HepG2 (cell line): ENCODE measurements at regions not wholly inside any gene's neighbourhood (a gene's known extent, or its start where the extent isn't known, plus 50 kb on each side); places are given as distances from the start of the nearest gene placed in this dataset.

ENCODE experiments used
- ASH2L ChIP-seq: fragments of 300-600, 200-600 bp; sonication (generic); IDR thresholded peaks from 2 replicates; pipeline ENCODE4 v1.7.0; 2017; ENCODE audit warnings: low read depth, mild to moderate bottlenecking, moderate library complexity, mixed read lengths, low read length; ENCODE audit not compliant: insufficient read length
- ATF7 ChIP-seq, 2 experiments: fragments of 450-650 bp in 1 of 2; sonication (generic) in 1 of 2; formaldehyde crosslinking in 1 of 2; IDR thresholded peaks; 2 replicates each; pipeline versions ENCODE4 v1.4.0 to v1.6.1; 2016 to 2020; ENCODE audit warnings: antibody characterized with exemption in 1 of 2, mild to moderate bottlenecking in 1 of 2, missing genetic modification reagents in 1 of 2
- ATF7-NPFF ChIP-seq: sonication (generic); formaldehyde crosslinking; IDR thresholded peaks from 2 replicates; pipeline ENCODE4 v1.8.1; 2023; ENCODE audit warnings: mild to moderate bottlenecking, low read depth, missing genetic modification reagents, moderate library complexity
- CEBPB ChIP-seq: IDR thresholded peaks from 2 replicates; pipeline ENCODE4 v1.6.1; 2011; ENCODE audit warnings: low read depth, low read length, improper control_type of control experiment, borderline replicate concordance
- CENPX ChIP-seq: sonication (generic); formaldehyde crosslinking; IDR thresholded peaks from 2 replicates; pipeline ENCODE4 v1.9.0; 2021; ENCODE audit warnings: mild to moderate bottlenecking, missing genetic modification reagents, moderate library complexity
- ETV6 ChIP-seq: sonication (generic); formaldehyde crosslinking; conservative IDR thresholded peaks from 2 replicates; pipeline ENCODE4 v1.4.0; 2020; ENCODE audit warnings: missing genetic modification reagents
- HMG20B ChIP-seq: conservative IDR thresholded peaks from 2 replicates; pipeline ENCODE4 v1.6.1; 2016; ENCODE audit warnings: missing genetic modification reagents, missing compliant biosample characterization
- MBNL3 ChIP-seq: fragments of 250-450 bp; sonication (Bioruptor Pico); conservative IDR thresholded peaks from 2 replicates; pipeline ENCODE4 v1.8.0; 2022; ENCODE audit warnings: mild to moderate bottlenecking, inconsistent platforms
- NPAS2 ChIP-seq: sonication (generic); formaldehyde crosslinking; IDR thresholded peaks from 2 replicates; pipeline ENCODE4 v1.8.0; 2022; ENCODE audit warnings: mild to moderate bottlenecking, missing genetic modification reagents, borderline replicate concordance
- RNF2 ChIP-seq: fragments of 450-650 bp; conservative IDR thresholded peaks from 2 replicates; pipeline ENCODE4 v1.6.1; 2016; ENCODE audit warnings: low read depth
- SKI ChIP-seq: fragments of 450-650 bp; IDR thresholded peaks from one replicate; pipeline ENCODE4 v1.6.1; 2018; ENCODE audit warnings: mild to moderate bottlenecking; ENCODE audit not compliant: partially characterized antibody
- TBL1XR1 ChIP-seq: fragments of 150-350 bp; IDR thresholded peaks from 2 replicates; pipeline ENCODE4 v1.6.1; 2014; ENCODE audit warnings: borderline replicate concordance, low read length; ENCODE audit not compliant: partially characterized antibody
- ZBTB7A ChIP-seq: sonication (generic); formaldehyde crosslinking; IDR thresholded peaks from 2 replicates; pipeline ENCODE4 v1.8.0; 2022; ENCODE audit warnings: mild to moderate bottlenecking, missing genetic modification reagents
- ZFP36L2 ChIP-seq: sonication (generic); formaldehyde crosslinking; IDR thresholded peaks from 2 replicates; pipeline ENCODE4 v1.4.0; 2020; ENCODE audit warnings: missing genetic modification reagents
- ZNF660 ChIP-seq: sonication (generic); formaldehyde crosslinking; IDR thresholded peaks from 2 replicates; pipeline ENCODE4 v1.5.1; 2020; ENCODE audit warnings: mild to moderate bottlenecking, low read depth, missing genetic modification reagents, borderline replicate concordance
- ZNF768 ChIP-seq: sonication (generic); formaldehyde crosslinking; IDR thresholded peaks from 2 replicates; pipeline ENCODE4 v1.4.0; 2020; ENCODE audit warnings: missing genetic modification reagents
- ZNF775 ChIP-seq: sonication (generic); formaldehyde crosslinking; IDR thresholded peaks from 2 replicates; pipeline ENCODE4 v1.4.0; 2020; ENCODE audit warnings: missing genetic modification reagents, mild to moderate bottlenecking, moderate library complexity, borderline replicate concordance
- ZNF788 ChIP-seq: sonication (generic); formaldehyde crosslinking; IDR thresholded peaks from 2 replicates; pipeline ENCODE4 v1.5.0; 2020; ENCODE audit warnings: mild to moderate bottlenecking, missing genetic modification reagents, borderline replicate concordance
- ZNF879 ChIP-seq: sonication (generic); formaldehyde crosslinking; IDR thresholded peaks from 2 replicates; pipeline ENCODE4 v1.8.1; 2023; ENCODE audit warnings: missing genetic modification reagents
- TF ChIP-seq, protein P1 (sequence below): sonication (generic); formaldehyde crosslinking; IDR thresholded peaks from 2 replicates; pipeline ENCODE4 v1.8.0; 2022; ENCODE audit warnings: mild to moderate bottlenecking, missing genetic modification reagents, borderline replicate concordance
- TF ChIP-seq, protein P2 (sequence below): sonication (generic); formaldehyde crosslinking; IDR thresholded peaks from 2 replicates; pipeline ENCODE4 v1.9.0; 2021; ENCODE audit warnings: missing genetic modification reagents, mild to moderate bottlenecking, borderline replicate concordance
- TF ChIP-seq, protein P3 (sequence below): sonication (generic); formaldehyde crosslinking; IDR thresholded peaks from 2 replicates; pipeline ENCODE4 v1.8.1; 2022; ENCODE audit warnings: mild to moderate bottlenecking, missing genetic modification reagents
- TF ChIP-seq, protein P4 (sequence below): IDR thresholded peaks from 2 replicates; pipeline ENCODE4 v1.6.1; 2018; ENCODE audit warnings: missing genetic modification reagents, mild to moderate bottlenecking, missing compliant biosample characterization
- TF ChIP-seq, protein P5 (sequence below): sonication (generic); formaldehyde crosslinking; conservative IDR thresholded peaks from 2 replicates; pipeline ENCODE4 v1.8.1; 2023; ENCODE audit warnings: missing genetic modification reagents

DNA sequence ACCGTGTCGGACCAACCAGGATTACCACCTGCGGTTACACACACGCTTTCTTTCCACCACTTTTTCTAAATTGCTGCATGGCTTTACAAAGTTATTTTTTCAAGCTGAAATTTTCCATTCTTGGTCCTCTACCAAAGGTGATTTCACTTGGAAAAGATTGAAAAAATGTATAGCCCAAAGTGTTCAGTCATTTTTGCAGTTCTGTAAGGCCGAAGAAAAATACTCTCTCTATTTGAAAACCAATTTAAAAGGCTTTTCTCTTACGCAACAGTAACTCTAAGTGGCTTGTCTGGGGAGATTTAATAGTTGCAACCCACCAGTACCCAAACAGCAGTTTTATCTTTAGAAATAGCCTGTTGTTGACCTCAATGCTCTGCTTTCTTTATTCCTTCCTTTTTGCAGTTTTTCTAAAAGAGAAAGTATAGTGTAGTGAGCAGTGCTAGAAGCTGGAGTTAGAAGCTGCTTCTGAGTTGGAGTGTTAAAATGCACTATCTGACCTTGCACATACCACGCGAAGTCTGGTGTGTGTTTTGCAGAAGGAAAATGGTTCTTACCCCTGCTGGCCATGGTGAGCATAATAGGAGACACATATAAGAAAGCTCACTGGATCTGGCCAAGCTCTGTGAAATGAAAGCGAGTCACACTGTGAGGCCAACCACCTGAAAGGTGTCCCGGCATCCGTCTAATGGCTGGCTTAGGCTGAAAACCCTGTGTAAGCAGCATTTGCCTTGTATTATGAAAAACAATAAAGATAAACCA lies 201.0 kb upstream of the ADRA1D start (continued):
- TF ChIP-seq ATF7 (IDR thresholded peaks at IDR 0.05) (no peak), ATF7 (CRISPR knock-in tag; IDR thresholded peaks at IDR 0.05) (no peak), ETV6 (no peak), NPAS2 (CRISPR knock-in tag) (no peak), ZNF879 (CRISPR knock-in tag) (no peak), RNF2 (no peak), ZBTB7A (CRISPR knock-in tag) (no peak), HMG20B (no peak), ATF7-NPFF (CRISPR knock-in tag) (no peak), SKI (no peak), ASH2L (no peak), CENPX (CRISPR knock-in tag) (no peak), ZNF660 (no peak), MBNL3 (CRISPR knock-in tag) (no peak), ZNF768 (no peak), ZFP36L2 (CRISPR knock-in tag) (no peak), ZNF775 (CRISPR knock-in tag) (no peak), CEBPB (peak; percentile 72), ZNF788 (CRISPR knock-in tag) (no peak), TBL1XR1 (no peak)
- TF ChIP-seq, protein P1, sequence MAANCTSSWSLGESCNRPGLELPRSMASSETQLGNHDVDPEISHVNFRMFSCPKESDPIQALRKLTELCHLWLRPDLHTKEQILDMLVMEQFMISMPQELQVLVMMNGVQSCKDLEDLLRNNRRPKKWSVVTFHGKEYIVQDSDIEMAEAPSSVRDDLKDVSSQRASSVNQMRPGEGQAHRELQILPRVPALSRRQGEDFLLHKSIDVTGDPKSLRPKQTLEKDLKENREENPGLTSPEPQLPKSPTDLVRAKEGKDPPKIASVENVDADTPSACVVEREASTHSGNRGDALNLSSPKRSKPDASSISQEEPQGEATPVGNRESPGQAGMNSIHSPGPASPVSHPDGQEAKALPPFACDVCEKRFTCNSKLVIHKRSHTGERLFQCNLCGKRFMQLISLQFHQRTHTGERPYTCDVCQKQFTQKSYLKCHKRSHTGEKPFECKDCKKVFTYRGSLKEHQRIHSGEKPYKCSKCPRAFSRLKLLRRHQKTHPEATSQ (CRISPR knock-in tag), result 0 out of 2 replicates have a peak, but pooled peaks have one; percentile 25
- TF ChIP-seq, protein P2, sequence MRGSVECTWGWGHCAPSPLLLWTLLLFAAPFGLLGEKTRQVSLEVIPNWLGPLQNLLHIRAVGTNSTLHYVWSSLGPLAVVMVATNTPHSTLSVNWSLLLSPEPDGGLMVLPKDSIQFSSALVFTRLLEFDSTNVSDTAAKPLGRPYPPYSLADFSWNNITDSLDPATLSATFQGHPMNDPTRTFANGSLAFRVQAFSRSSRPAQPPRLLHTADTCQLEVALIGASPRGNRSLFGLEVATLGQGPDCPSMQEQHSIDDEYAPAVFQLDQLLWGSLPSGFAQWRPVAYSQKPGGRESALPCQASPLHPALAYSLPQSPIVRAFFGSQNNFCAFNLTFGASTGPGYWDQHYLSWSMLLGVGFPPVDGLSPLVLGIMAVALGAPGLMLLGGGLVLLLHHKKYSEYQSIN (CRISPR knock-in tag), result no peak
- TF ChIP-seq, protein P3, sequence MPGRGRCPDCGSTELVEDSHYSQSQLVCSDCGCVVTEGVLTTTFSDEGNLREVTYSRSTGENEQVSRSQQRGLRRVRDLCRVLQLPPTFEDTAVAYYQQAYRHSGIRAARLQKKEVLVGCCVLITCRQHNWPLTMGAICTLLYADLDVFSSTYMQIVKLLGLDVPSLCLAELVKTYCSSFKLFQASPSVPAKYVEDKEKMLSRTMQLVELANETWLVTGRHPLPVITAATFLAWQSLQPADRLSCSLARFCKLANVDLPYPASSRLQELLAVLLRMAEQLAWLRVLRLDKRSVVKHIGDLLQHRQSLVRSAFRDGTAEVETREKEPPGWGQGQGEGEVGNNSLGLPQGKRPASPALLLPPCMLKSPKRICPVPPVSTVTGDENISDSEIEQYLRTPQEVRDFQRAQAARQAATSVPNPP (CRISPR knock-in tag), result no peak
- TF ChIP-seq, protein P4, sequence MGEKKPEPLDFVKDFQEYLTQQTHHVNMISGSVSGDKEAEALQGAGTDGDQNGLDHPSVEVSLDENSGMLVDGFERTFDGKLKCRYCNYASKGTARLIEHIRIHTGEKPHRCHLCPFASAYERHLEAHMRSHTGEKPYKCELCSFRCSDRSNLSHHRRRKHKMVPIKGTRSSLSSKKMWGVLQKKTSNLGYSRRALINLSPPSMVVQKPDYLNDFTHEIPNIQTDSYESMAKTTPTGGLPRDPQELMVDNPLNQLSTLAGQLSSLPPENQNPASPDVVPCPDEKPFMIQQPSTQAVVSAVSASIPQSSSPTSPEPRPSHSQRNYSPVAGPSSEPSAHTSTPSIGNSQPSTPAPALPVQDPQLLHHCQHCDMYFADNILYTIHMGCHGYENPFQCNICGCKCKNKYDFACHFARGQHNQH, result no peak
- TF ChIP-seq, protein P5, sequence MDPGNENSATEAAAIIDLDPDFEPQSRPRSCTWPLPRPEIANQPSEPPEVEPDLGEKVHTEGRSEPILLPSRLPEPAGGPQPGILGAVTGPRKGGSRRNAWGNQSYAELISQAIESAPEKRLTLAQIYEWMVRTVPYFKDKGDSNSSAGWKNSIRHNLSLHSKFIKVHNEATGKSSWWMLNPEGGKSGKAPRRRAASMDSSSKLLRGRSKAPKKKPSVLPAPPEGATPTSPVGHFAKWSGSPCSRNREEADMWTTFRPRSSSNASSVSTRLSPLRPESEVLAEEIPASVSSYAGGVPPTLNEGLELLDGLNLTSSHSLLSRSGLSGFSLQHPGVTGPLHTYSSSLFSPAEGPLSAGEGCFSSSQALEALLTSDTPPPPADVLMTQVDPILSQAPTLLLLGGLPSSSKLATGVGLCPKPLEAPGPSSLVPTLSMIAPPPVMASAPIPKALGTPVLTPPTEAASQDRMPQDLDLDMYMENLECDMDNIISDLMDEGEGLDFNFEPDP (CRISPR knock-in tag), result no peak
